Uterus (tissue), 2 donors: ENCODE measurements at regions not wholly inside any gene's neighbourhood (a gene's known extent, or its start where the extent isn't known, plus 50 kb on each side); places are given as distances from the start of the nearest gene placed in this dataset.

Experiments
- CTCF ChIP-seq, 4 experiments: fragments of 200-600 bp in 2 of 4; fragments of 450-650 bp in 2 of 4; sonication (generic) in 2 of 4; IDR thresholded peaks; one replicate each; pipeline ENCODE4 v1.5.1; 2016 to 2019; ENCODE audit warnings: antibody characterized with exemption in 4 of 4, mild to moderate bottlenecking in 2 of 4, moderate library complexity in 1 of 4
- POLR2A ChIP-seq, 2 donors: fragments of 450-650 bp; IDR thresholded peaks; one replicate each; pipeline ENCODE4 v1.6.1; 2016; ENCODE audit warnings: antibody characterized with exemption in 2 of 2, mild to moderate bottlenecking in 1 of 2, moderate library complexity in 1 of 2

- TF ChIP-seq CTCF (IDR thresholded peaks at IDR 0.05) (no peak), POLR2A (IDR thresholded peaks at IDR 0.05) (no peak)
Measured at GRCh38 chr9:75529463-75529862, 361.0 kb upstream of the PCSK5 start.
